ENCODE measurements at regions not wholly inside any gene's neighbourhood (a gene's known extent, or its start where the extent isn't known, plus 50 kb on each side); places are given as distances from the start of the nearest gene placed in this dataset.

DNA sequence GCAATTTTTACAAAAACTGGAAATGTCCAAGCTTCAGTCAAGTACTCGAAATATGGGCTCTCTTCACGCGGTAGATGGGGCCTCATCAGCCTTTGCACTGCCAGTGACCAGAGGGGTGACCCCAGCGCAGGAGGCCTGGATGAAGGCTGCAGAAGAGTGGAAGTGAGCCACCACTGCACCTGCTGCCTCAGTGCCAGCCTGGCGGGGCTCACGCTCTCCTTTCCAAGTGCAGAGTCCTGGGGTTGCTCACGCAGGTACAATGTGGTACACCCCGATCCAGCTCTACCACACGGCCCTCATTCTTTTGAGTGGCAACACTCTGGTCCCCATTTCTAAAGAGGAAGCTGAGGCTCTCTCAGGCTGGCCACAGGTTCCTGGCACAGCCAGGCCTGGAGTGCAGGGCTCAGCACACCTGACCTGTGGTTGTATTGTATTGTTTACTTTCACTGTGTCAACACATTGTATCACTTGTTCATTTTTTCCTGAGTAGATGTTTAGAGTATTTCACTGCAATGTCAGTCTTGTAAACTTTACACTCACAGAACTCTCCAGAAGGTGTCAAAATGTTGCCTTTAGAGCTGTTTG is 97.3 kb upstream of the SOX1 start:
- no peaks in the 10 kb centered on the region for H3K9me3 ChIP-seq (ENCODE audit: control insufficient read depth, insufficient read depth, low read length)
- no peaks in the 10 kb centered on the region for H3K4me1 ChIP-seq (ENCODE audit: control insufficient read depth, insufficient read depth, low read length)
- WGBS (ENCODE audit: insufficient coverage, insufficient read length): no CpG with 5 or more reads among the region's 9 CpGs
- DNase-seq (ENCODE audit: low read depth, low spot score): no peak
- no peak overlapping the region for H3K4me3 ChIP-seq (ENCODE audit: low read length)
- no peak overlapping the region for H3K27ac ChIP-seq (ENCODE audit: low read length)
- no peaks in the 10 kb centered on the region for H3K36me3 ChIP-seq (ENCODE audit: control insufficient read depth, insufficient read depth, low read length)
- H3K27me3 ChIP-seq (ENCODE audit: control insufficient read depth, insufficient read depth, low read length): no peaks in the 10 kb centered on the region

DNA sequence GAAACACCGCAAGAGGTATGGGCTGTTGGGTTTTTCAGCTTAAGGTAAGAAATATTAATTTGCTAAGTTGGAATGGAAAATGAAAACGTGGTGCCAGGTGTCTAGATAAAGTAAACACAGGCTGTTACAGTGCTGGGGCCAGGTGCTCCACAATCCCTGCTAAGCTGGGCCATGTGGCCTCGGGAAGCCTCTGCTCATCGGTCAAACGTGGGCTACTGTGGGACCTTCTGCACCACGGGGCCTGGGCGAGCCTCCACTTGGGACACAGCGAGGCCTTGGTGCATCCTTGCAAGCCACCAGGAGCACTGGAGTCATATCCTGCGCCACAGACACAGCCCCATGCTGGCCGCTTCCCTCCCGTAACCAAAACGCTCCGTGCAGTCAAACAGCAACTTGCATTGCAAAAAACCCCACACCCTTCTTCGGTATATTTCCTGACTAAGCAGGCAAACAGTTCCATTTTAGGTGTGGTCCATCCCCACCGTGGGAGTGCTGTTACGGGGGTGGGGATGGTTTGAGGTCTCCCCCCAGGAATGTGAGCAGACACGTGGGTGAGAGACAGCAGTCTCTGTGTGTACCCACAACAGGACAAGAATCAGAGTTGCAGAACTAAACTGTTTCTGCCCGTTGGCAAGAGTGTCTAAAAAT is 96.3 kb upstream of the SOX1 start:
- no peak overlapping the region for H3K4me3 ChIP-seq (ENCODE audit: low read length)
- DNase-seq (ENCODE audit: low read depth, low spot score): no peak
- H3K4me1 ChIP-seq (ENCODE audit: control insufficient read depth, insufficient read depth, low read length): no peaks in the 10 kb centered on the region
- H3K9me3 ChIP-seq (ENCODE audit: control insufficient read depth, insufficient read depth, low read length): no peaks in the 10 kb centered on the region
- no peaks in the 10 kb centered on the region for H3K36me3 ChIP-seq (ENCODE audit: control insufficient read depth, insufficient read depth, low read length)
- H3K27me3 ChIP-seq (ENCODE audit: control insufficient read depth, insufficient read depth, low read length): no peaks in the 10 kb centered on the region
- no peak overlapping the region for H3K27ac ChIP-seq (ENCODE audit: low read length)
- WGBS (ENCODE audit: insufficient coverage, insufficient read length): no CpG with 5 or more reads among the region's 18 CpGs

DNA sequence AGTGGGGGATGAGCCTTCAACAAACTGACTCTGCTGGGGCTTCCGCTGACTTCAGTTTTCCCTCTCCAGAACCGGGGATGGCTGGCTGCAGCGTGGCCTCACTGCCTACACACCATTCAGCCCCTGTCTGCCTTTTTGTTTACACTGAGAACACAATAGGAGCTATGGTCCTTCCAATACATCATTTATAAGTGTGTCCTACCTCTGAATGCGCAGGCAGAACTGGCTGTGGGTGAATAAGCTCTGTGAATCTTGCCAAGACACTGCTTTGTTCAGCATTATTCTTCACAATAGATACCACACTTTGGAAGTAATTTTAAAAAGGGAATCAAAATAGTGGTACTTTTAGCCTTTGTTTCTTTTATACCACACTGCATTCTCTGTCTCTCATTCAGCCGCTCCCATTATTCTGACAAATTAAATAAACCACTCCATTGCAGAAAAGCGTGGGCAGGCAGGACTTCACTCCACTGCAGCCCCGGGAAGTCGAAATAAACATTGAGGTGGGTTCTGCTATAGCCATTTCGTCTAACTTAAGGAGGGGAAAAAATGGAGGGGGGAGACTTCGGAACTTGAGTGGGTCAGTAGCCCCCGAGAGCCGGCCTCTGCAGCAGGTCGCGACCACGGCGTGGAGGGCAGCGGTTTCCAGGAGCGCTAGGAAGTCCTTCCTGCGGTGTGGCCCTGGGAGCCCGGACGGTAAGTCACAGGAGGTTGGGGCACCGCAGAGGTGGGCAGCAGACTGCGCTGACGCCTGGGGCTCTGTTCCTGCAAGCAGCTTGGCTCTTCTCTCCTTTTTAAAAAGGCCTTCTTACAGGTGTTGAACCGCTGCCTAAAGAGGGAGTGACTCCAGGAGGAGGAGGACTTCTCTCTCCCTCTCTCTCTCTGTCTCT is 94.8 kb upstream of the SOX1 start:
- H3K27me3 ChIP-seq (ENCODE audit: control insufficient read depth, insufficient read depth, low read length): no peaks in the 10 kb centered on the region
- no CpG with 5 or more reads among the region's 25 CpGs for WGBS (ENCODE audit: insufficient coverage, insufficient read length)
- no peak overlapping the region for H3K27ac ChIP-seq (ENCODE audit: low read length)
- no peak overlapping the region for H3K4me3 ChIP-seq (ENCODE audit: low read length)
- H3K36me3 ChIP-seq (ENCODE audit: control insufficient read depth, insufficient read depth, low read length): no peaks in the 10 kb centered on the region
- H3K4me1 ChIP-seq (ENCODE audit: control insufficient read depth, insufficient read depth, low read length): no peaks in the 10 kb centered on the region
- H3K9me3 ChIP-seq (ENCODE audit: control insufficient read depth, insufficient read depth, low read length): no peaks in the 10 kb centered on the region
- no peak for DNase-seq (ENCODE audit: low read depth, low spot score)

DNA sequence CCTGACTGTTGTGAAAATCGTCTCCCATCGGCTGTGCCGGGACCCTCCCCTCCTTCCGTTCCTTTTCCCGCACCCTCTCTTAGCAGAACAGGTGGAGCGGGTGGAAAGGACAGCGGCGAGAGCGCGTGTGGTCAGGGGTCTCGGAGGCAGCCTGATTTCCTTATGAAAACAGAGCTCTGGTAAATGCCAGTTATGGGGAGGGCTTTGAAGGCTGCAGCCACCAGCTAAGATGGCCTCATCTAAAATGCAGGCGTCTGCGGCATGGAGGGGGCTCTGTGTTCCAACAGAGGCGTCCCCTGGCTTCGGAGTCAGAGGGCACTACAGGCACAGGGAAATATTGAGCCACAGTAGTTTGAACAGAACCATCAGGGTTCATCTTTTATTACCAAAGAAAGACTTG is 93.8 kb upstream of the SOX1 start:
- Histone ChIP-seq H3K4me3 (ENCODE audit: low read length) (no peak overlapping the region), H3K4me1 (ENCODE audit: control insufficient read depth, insufficient read depth, low read length) (no peaks in the 10 kb centered on the region), H3K27me3 (ENCODE audit: control insufficient read depth, insufficient read depth, low read length) (no peaks in the 10 kb centered on the region), H3K36me3 (ENCODE audit: control insufficient read depth, insufficient read depth, low read length) (no peaks in the 10 kb centered on the region), H3K9me3 (ENCODE audit: control insufficient read depth, insufficient read depth, low read length) (no peaks in the 10 kb centered on the region), H3K27ac (ENCODE audit: low read length) (no peak overlapping the region)
- DNase-seq (ENCODE audit: low read depth, low spot score): no peak
- WGBS (ENCODE audit: insufficient coverage, insufficient read length): no CpG with 5 or more reads among the region's 15 CpGs

DNA sequence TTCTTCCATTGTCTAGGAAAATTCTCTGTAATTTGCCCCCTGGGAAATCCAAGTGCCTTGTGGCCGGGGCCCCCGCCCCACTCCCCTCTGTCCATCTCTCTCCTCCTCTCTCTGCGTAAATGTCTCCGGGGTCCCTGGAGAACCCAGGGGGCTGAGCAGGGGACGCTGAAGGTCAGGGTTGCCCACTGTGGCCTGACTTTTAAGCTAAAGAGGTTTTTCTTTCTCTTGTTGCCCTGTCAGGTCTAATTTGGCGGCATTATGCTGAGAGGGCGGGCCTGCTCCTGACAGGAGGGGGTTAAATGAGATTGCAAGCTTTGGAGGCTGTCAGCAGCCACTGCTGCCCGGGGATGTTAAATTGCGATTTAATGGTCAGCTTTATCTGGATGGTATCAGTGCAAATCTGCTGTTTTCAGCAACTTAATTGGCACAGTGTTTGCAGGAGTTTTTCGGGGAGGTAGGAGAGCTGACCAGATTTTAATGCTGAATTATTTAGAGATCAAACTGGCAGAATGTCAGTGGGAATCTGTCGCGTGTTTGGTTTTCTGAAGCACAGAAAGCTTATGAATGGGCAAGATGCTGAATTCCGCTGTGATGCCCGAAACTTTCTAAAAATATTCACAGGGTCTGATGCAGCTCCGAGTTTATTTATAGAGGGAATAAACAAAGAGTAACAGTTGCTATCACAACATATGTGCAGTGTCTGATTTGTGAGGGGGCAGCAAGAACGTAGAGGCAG is 93.2 kb upstream of the SOX1 start:
- no peaks in the 10 kb centered on the region for H3K9me3 ChIP-seq (ENCODE audit: control insufficient read depth, insufficient read depth, low read length)
- H3K4me3 ChIP-seq (ENCODE audit: low read length): no peak overlapping the region
- H3K36me3 ChIP-seq (ENCODE audit: control insufficient read depth, insufficient read depth, low read length): no peaks in the 10 kb centered on the region
- no peak for DNase-seq (ENCODE audit: low read depth, low spot score)
- WGBS (ENCODE audit: insufficient coverage, insufficient read length): no CpG with 5 or more reads among the region's 16 CpGs
- H3K4me1 ChIP-seq (ENCODE audit: control insufficient read depth, insufficient read depth, low read length): no peaks in the 10 kb centered on the region
- no peak overlapping the region for H3K27ac ChIP-seq (ENCODE audit: low read length)
- no peaks in the 10 kb centered on the region for H3K27me3 ChIP-seq (ENCODE audit: control insufficient read depth, insufficient read depth, low read length)

DNA sequence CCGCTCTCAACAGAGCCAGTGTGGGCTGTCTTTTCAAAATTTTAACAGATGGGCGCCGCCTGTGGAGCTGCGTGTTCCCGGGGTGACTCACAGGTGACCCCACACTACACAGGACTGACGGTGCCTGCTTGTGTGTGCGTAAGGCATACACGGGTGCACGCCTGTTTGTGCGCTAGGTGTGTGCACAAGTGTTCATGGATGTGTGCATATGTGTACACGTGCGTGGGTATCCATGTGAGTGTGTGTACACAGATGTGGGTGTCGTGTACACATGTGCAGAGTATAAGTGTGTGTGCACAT is 92.7 kb upstream of the SOX1 start:
- no peak for DNase-seq (ENCODE audit: low read depth, low spot score)
- no peaks in the 10 kb centered on the region for H3K9me3 ChIP-seq (ENCODE audit: control insufficient read depth, insufficient read depth, low read length)
- H3K36me3 ChIP-seq (ENCODE audit: control insufficient read depth, insufficient read depth, low read length): no peaks in the 10 kb centered on the region
- H3K27me3 ChIP-seq (ENCODE audit: control insufficient read depth, insufficient read depth, low read length): no peaks in the 10 kb centered on the region
- H3K27ac ChIP-seq (ENCODE audit: low read length): no peak overlapping the region
- no peak overlapping the region for H3K4me3 ChIP-seq (ENCODE audit: low read length)
- no peaks in the 10 kb centered on the region for H3K4me1 ChIP-seq (ENCODE audit: control insufficient read depth, insufficient read depth, low read length)
- WGBS (ENCODE audit: insufficient coverage, insufficient read length): no CpG with 5 or more reads among the region's 13 CpGs

DNA sequence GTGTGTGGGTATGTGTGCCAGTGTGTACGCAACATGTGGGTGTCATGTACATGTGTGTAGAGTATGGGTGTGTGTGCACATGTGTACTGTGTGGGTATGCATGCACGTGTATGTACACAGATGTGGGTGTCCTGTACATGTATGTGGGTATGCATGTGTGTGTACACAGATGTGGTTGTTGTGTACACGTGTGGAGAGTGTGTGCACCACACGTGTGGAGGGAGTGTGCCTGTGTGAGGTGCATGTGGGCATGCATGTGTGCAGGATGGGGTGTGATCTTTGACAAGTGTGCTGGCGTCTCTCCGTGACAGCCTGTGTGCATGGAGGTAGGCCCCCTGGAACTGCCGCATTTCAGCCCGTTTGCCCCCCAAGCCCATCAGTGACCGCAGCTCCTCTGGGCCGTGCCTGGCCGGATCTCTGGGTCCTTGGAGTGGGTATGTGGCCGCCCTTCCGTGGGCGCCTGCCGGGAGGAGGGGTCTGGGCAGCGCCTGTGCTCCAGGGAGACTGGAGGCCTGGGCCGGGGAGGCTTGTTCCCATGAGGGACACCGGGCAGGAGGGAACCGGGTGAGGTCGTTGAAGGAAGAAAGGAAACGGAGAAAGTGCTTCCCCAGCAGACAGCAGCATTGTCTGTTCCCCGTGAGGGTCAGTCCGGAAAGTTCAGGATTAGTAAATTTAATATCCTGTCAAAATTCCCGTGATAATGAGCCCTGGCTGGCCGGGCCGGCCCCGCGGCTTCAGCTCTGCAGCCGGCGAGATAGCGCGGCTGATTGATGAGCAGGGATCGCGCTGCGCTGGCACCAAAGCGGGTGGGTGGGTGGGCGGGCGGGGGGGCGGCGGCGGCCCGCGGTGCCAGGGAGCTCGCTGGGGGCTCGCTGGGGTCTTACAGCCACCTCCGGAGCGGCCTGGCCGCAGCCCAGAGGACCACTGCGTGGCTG is 91.1 kb upstream of the SOX1 start:
- Histone ChIP-seq H3K27me3 (ENCODE audit: control insufficient read depth, insufficient read depth, low read length) (no peaks in the 10 kb centered on the region), H3K9me3 (ENCODE audit: control insufficient read depth, insufficient read depth, low read length) (no peaks in the 10 kb centered on the region), H3K4me3 (ENCODE audit: low read length) (no peak overlapping the region), H3K36me3 (ENCODE audit: control insufficient read depth, insufficient read depth, low read length) (no peaks in the 10 kb centered on the region), H3K27ac (ENCODE audit: low read length) (no peak overlapping the region), H3K4me1 (ENCODE audit: control insufficient read depth, insufficient read depth, low read length) (no peaks in the 10 kb centered on the region)
- DNase-seq (ENCODE audit: low read depth, low spot score): no peak
- WGBS (ENCODE audit: insufficient coverage, insufficient read length): no CpG with 5 or more reads among the region's 49 CpGs

DNA sequence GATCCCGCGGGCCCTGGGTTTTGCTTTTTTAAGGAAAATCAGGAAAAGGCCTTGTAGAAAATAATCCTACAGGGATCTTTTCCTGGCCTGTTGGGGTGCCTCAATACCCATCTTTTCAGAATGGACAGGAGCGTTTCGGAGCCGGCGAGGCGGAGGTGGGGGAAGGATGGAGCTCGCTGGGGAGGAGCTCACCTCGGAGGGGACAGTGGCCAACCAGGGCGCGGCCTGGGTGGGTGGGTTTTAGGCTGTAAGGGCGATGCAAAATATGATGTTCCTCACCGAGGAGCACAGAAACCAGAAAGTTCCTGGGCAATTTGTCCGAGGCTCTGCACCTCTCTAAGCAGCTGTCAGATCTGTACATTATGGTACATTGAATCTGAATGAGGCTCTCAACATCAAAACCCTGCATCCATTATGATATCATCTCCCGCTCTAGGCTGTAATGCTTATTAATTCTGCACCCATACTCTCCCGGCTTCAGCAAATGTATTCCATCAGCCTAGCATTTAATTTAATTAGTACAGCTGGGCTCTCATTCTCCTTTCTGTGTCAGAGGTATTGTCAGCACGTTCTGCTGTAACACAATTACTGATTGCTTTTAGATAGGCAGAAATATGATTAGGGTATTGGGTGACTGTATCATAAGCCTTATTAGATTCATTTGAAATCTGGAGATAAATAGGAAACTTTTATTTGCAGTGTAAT is 90.3 kb upstream of the SOX1 start:
- H3K4me3 ChIP-seq (ENCODE audit: low read length): no peak overlapping the region
- DNase-seq (ENCODE audit: low read depth, low spot score): no peak
- WGBS (ENCODE audit: insufficient coverage, insufficient read length): no CpG with 5 or more reads among the region's 17 CpGs
- no peaks in the 10 kb centered on the region; the same call in 1 of the 2 replicates for H3K4me1 ChIP-seq (ENCODE audit: control insufficient read depth, insufficient read depth, low read length)
- H3K27me3 ChIP-seq (ENCODE audit: control insufficient read depth, insufficient read depth, low read length): no peaks in the 10 kb centered on the region
- no peaks in the 10 kb centered on the region for H3K36me3 ChIP-seq (ENCODE audit: control insufficient read depth, insufficient read depth, low read length)
- H3K9me3 ChIP-seq (ENCODE audit: control insufficient read depth, insufficient read depth, low read length): no peaks in the 10 kb centered on the region
- H3K27ac ChIP-seq (ENCODE audit: low read length): no peak overlapping the region

DNA sequence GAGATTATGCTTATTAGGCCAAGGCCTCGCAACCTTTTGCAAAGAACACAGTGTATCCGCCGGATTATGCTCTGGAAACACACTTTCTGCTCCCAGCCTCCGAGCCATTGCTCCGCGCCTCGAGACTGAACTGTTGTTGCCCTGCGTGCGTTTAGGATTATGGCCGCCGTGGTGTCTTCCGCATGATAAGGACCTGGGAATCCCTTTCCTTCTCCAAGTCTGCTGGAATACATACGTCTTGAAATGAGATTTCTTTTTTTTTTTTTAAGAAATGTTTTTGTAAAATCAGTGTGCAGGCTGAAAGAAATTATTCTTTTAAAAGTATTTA is 89.8 kb upstream of the SOX1 start:
- H3K27me3 ChIP-seq (ENCODE audit: control insufficient read depth, insufficient read depth, low read length): no peaks in the 10 kb centered on the region
- H3K36me3 ChIP-seq (ENCODE audit: control insufficient read depth, insufficient read depth, low read length): no peaks in the 10 kb centered on the region
- DNase-seq (ENCODE audit: low read depth, low spot score): no peak
- no peaks in the 10 kb centered on the region; the same call in 1 of the 2 replicates for H3K4me1 ChIP-seq (ENCODE audit: control insufficient read depth, insufficient read depth, low read length)
- no peak overlapping the region for H3K4me3 ChIP-seq (ENCODE audit: low read length)
- WGBS (ENCODE audit: insufficient coverage, insufficient read length): no CpG with 5 or more reads among the region's 13 CpGs
- no peak overlapping the region for H3K27ac ChIP-seq (ENCODE audit: low read length)
- H3K9me3 ChIP-seq (ENCODE audit: control insufficient read depth, insufficient read depth, low read length): no peaks in the 10 kb centered on the region
